Stimulated activated naive CD8-positive, alpha-beta T cell treated with anti-CD3 and anti-CD28 coated beads, Interleukin-15, amount 100 ng/mL, for 72 hours (primary cell): ENCODE measurements at regions not wholly inside any gene's neighbourhood (a gene's known extent, or its start where the extent isn't known, plus 50 kb on each side); places are given as distances from the start of the nearest gene placed in this dataset.

Experiments used
- ATAC-seq: fragments of 150-1000 bp; cut with Tn5 transposase; 2 replicates; pipeline ENCODE4 v1.10.0; 2021; ENCODE audit warnings: mild to moderate bottlenecking, moderate library complexity
- DNase-seq, 2 donors: peaks; one replicate each; pipeline ENCODE4 v3.0.0; 2021 to 2022
- H3K27ac Mint-ChIP-seq, 2 donors: one replicate each; pipeline ENCODE4 v1.8.0; 2022; ENCODE audit warnings: mild to moderate bottlenecking in 2 of 2, mixed read lengths in 2 of 2, moderate library complexity in 2 of 2
- H3K27me3 Mint-ChIP-seq: one replicate; pipeline ENCODE4 v1.8.0; 2022; ENCODE audit warnings: mixed read lengths
- H3K4me1 Mint-ChIP-seq: one replicate; pipeline ENCODE4 v1.8.0; 2022; ENCODE audit warnings: mild to moderate bottlenecking, mixed read lengths
- H3K4me3 Mint-ChIP-seq, 2 donors: one replicate each; pipeline ENCODE4 v1.8.0; 2022; ENCODE audit warnings: mild to moderate bottlenecking in 2 of 2, mixed read lengths in 2 of 2, moderate library complexity in 1 of 2
- H3K9me3 Mint-ChIP-seq, 2 donors: one replicate each; pipeline ENCODE4 v1.8.0; 2022; ENCODE audit warnings: mixed read lengths in 2 of 2

DNA sequence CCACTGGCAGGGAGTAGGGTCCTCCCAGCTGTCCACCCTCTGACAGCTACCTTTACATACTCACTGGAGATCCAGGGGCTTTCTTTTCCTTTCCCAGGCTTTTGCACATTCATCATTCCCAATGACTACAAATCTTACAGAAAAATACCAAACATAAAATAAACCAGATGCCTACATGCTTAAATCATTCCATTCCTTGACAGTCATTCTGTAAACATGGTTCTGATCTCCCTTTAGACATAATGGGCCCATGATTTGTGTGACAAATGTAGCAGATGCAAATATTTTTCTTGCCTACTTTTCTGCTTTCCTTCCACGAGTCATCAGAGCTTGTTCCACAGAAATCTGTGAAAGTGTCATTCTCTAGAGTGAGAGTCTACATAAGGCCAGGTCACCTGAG lies 207.0 kb downstream of the IDS start:
- Mint-ChIP-seq H3K27me3 (no peaks in the 10 kb centered on the region), H3K4me1 (no peaks in the 10 kb centered on the region), H3K9me3 (no peaks in the 10 kb centered on the region), H3K4me3 (no peak overlapping the region), H3K27ac (no peak overlapping the region)
- DNase-seq: no peak
- ATAC-seq: no peak

DNA sequence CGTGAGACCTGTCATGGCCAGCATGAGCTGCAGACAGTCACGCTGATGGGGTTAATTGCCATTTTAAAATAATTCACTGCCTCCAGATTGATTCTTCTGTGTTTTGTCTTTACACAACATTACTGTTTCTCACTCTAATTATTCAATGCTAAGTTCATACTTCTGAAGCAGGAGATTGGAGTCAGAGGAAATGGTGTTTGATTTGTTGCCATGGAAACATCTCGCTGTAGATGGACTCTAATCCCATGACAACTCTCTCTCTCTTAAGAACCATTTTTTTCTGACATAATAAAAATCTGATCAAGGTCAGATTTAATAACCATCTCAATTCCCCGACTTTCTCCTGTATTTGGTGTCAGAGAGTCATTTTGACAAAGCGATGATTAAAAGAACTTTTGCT lies 209.0 kb downstream of the IDS start:
- no peak overlapping the region for H3K27ac Mint-ChIP-seq
- no peak overlapping the region for H3K4me3 Mint-ChIP-seq
- H3K4me1 Mint-ChIP-seq: no peaks in the 10 kb centered on the region
- ATAC-seq: no peak
- no peaks in the 10 kb centered on the region for H3K9me3 Mint-ChIP-seq
- DNase-seq: no peak
- H3K27me3 Mint-ChIP-seq: no peaks in the 10 kb centered on the region

DNA sequence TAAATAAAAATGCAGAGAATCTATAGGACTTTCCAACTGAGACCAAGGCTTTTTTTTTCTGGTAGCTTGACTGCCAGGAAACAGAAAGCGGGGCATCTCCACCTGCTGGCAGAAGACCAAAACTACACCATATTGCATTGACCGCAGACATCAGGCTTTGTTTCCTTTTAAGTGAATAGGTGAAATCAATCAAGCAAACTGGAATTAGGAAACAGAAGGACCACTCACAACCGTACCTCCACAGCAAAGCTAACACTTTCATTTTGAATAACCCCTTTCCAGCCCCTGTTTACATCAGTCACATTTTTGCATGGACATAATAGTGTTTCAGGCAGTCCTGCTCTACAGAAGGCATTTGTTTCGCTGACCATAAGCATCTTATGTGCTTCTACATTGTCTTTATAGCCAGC lies 218.2 kb downstream of the IDS start:
- Mint-ChIP-seq H3K4me1 (peaks cover 34% of the 10 kb centered on the region), H3K27ac (no peak overlapping the region), H3K9me3 (peaks cover 0 to 5% of the 10 kb centered on the region in 2 donors), H3K27me3 (no peaks in the 10 kb centered on the region), H3K4me3 (no peak overlapping the region)
- DNase-seq (peak; percentile 29 to 50), ATAC-seq (peak; percentile 53)

DNA sequence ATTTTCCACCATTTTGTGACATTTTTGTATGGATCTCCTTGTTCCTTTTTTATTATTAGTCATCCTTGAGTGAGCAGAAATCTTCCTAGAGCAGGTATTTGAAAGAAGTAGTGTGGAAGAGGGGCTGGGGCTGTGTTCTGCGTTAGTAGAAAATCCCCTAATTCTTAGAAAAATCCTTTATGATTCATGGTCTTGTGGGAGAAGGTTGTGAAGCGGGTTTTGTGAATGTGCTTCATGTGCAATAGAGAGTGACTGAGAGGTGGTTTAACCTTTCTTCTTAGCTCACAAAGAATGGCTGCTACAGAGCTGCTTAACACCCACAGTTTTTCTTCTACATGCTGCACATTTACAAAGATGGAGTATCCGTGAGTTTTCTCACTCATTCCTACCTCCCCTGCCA lies 220.5 kb downstream of the IDS start:
- ATAC-seq: peak; percentile 88
- Mint-ChIP-seq H3K27ac (peak overlapping the region; percentile 88 to 97), H3K9me3 (peaks cover 0 to 5% of the 10 kb centered on the region in 2 donors), H3K27me3 (no peaks in the 10 kb centered on the region), H3K4me1 (peaks cover 35% of the 10 kb centered on the region), H3K4me3 (peak overlapping the region; percentile 44 to 55)
- no peak for DNase-seq

DNA sequence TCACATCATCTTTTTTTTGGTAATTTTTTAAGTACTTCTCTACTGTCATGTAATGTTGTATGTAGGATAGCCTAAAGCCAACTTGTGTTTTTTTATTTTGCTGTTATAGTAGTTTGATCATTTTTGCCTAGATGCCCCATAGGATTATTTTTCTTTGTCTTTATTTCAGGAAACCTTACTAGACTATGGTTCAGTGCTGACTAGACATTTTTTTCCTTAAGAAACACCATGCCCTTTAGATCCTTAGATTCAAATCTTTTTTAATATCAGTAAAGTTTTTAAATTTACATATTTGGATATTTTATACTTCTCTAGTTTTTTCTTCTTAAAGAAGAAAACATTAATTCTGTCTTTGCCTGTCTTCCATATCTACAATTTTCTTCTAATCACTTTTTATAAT lies 221.3 kb downstream of the IDS start:
- H3K27me3 Mint-ChIP-seq: no peaks in the 10 kb centered on the region
- DNase-seq (no peak), ATAC-seq (no peak)
- no peak overlapping the region for H3K4me3 Mint-ChIP-seq
- H3K27ac Mint-ChIP-seq: peak overlapping the region; percentile 88 to 97
- peaks cover 39% of the 10 kb centered on the region for H3K4me1 Mint-ChIP-seq
- H3K9me3 Mint-ChIP-seq: peaks cover 0 to 5% of the 10 kb centered on the region in 2 donors

DNA sequence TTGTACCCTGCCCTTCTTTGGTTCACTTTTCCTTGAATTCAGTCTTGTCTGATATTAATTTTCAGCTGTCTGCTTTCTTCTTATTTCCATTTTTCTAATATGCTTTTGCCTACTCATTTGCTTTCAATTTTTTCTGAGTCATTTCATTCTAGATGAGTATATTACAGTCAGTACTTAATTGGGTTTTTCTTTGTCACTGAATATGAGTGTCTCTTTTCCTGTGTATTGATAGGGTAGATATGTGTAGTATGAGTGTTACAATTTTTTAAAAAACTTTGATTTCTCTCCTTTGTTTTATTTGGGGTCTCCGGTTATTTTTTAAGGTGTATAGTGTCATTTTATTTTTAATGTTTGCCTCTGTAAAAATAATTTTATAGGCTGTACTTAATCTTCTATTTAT lies 222.2 kb downstream of the IDS start:
- peak; percentile 55 for ATAC-seq
- Mint-ChIP-seq H3K4me3 (no peak overlapping the region), H3K27ac (peak overlapping the region in 1 of 2 donors; percentile 83), H3K4me1 (peaks cover 39% of the 10 kb centered on the region), H3K9me3 (peaks cover 0 to 5% of the 10 kb centered on the region in 2 donors), H3K27me3 (no peaks in the 10 kb centered on the region)
- DNase-seq: no peak

DNA sequence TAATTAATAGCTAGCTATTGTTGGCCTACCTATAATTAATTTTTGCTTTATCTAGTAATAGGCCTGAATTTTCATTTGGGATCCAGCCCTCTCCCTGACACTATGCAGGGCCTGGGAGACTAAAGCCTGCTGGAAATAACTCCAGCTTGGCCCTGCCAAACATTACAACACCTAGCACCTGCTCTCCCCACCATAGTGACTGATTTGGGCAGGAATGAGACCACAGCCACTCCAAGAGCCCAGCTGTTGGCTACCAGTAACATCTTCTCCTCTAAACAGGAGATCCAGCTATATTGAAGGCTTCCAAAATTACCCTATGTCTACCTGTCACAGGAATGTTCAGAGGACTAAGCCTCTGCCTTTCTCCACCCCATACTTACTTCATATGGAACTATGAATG lies 225.1 kb downstream of the IDS start:
- Mint-ChIP-seq H3K9me3 (peaks cover 0 to 5% of the 10 kb centered on the region in 2 donors), H3K27ac (no peak overlapping the region)
- no peak for ATAC-seq

DNA sequence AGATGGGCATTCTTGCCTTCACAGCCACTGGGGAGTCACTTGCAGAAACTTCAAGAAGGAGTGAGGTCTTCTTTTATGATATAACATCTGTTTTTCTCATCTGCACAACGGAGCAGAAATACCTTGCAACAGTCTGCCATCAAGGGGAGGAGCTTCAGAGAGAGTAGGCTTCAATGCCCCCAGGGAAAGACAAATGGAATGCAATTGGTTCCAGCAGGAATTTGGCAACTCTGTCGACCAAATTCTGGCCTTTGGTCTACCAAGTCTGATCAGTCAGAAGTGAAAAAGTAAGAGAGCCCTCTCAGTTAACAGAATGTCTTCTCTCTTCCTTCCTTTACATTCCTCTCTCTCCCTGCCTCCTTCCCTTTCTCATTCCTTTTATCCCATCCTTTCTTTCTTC lies 229.3 kb downstream of the IDS start:
- ATAC-seq (no peak), DNase-seq (no peak)
- Mint-ChIP-seq H3K27ac (no peak overlapping the region), H3K9me3 (no peaks in the 10 kb centered on the region), H3K4me3 (no peak overlapping the region), H3K27me3 (peaks cover 18% of the 10 kb centered on the region), H3K4me1 (peaks cover 6% of the 10 kb centered on the region)

More for the DNA sequence above, 225.1 kb downstream of the IDS start:
- Mint-ChIP-seq H3K27me3 (peaks cover 10% of the 10 kb centered on the region), H3K4me1 (peaks cover 30% of the 10 kb centered on the region), H3K4me3 (no peak overlapping the region)
- DNase-seq: no peak

DNA sequence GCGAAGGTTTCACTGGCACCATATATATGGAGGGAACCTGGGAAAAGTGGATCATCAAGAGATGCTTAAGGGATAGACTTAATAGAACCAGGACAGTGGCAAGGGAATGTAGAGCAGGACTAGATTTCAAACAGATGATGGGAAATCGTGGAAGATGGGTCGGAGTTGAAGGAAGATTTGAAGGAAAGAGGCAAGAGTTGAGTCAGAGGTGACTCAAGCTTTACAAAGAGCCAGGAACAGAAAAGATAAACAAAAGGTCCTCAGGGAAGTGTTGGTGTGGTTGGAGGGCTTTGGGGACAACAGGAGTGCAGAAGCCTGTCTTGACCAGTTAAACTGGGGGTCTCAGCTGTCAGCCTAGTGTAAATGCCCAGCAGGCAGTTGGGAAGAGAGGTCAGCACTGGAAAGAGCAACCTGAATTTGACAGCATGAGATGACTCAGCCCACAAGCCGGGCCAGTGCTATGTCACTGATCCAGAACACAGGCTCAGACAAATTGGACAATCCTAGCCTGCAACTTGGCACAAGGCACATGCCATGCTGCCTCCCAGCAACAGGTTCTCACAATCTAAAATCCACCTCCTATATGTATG lies 230.5 kb downstream of the IDS start:
- ATAC-seq (no peak), DNase-seq (no peak)
- no peaks in the 10 kb centered on the region for H3K9me3 Mint-ChIP-seq
- H3K27me3 Mint-ChIP-seq: peaks cover 18% of the 10 kb centered on the region
- H3K4me3 Mint-ChIP-seq: no peak overlapping the region
- H3K27ac Mint-ChIP-seq: no peak overlapping the region
- H3K4me1 Mint-ChIP-seq: peaks cover 11% of the 10 kb centered on the region

DNA sequence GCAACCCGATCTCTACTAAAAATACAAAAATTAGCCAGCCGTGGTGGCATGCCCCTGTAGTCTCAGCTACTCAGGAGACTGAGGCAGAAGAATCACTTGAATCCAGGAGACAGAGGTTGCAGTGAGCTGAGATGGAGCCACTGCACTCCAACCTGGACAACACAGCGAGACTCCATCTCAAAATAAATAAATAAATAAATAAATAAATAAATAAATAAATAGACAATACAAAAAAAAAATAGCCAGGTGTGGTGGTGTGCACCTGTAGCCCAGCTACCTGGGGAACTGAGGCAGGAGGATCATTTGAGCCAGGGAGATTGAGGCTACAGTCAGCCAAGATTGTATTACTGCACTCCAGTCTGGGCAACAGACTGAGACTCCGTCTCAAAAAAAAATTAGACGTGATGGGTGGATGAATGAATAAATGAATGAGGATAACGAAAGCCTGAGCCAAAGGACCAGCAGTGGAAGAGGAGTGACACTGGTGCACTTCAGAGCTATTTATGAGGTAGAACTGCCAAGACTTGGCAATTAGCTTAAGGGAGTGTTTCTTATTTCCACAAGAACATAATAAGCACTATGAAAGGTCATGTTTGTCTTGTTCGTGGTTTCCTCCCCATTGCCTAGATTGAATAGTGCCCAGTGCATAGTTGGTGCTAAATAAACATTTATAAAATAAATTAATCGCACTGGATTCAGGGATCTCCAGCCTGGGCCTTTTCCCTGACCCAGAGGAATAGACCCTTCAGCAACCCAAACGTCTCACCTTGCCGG lies 232.2 kb downstream of the IDS start:
- Mint-ChIP-seq H3K4me3 (no peak overlapping the region), H3K4me1 (peaks cover 16% of the 10 kb centered on the region), H3K27ac (no peak overlapping the region), H3K27me3 (peaks cover 18% of the 10 kb centered on the region), H3K9me3 (no peaks in the 10 kb centered on the region)
- ATAC-seq (no peak), DNase-seq (no peak)

DNA sequence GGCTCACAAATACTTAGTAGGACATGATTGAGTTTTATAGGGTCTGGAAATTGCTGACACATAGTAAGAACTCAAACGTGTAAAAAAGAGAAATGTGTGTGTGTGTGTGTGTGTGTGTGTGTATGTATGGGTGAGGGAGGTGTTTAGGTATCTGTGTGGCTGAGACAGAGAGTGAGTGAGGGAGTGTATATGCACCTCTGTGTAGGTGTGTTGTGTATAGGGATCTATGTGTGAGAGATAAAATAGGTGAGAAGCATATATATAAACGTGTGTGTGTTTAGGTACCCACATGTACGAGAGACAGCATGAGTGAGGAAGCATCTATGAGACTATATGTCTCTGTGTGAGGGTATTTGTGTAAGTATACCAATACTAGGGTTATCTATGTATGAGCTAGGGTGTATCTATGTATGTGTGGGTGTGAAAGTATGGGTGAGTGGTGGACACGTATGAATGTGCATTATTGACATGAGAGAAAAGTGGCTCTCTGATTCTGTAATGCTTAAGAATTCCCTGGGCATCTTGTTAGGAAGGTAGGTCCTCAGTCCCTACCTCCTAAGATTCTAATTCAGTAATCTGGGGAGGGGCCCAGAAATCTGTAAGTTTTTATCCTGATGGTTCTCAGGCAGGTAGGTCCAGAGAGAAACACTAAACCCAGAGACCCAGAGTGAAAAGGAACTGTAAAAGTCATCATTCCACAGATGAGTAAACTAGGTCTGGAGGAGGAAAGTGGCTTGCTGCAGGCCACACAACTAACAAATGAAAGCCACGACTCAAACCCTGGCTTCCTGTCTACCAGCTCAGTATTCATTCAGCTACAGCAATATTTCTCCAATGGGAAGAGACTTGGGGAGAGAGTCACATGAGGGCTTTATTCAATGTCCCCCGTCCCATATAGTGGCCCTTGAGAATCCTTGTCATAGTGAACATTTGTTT lies 237.0 kb downstream of the IDS start:
- Mint-ChIP-seq H3K4me1 (peaks cover 23% of the 10 kb centered on the region), H3K9me3 (peaks cover 0 to 13% of the 10 kb centered on the region in 2 donors), H3K27ac (peak overlapping the region in 1 of 2 donors; percentile 36), H3K4me3 (peak overlapping the region in 1 of 2 donors; percentile 14), H3K27me3 (peaks cover 14% of the 10 kb centered on the region)
- DNase-seq (peak in 1 of 2 donors; percentile 45), ATAC-seq (peak; percentile 94)

DNA sequence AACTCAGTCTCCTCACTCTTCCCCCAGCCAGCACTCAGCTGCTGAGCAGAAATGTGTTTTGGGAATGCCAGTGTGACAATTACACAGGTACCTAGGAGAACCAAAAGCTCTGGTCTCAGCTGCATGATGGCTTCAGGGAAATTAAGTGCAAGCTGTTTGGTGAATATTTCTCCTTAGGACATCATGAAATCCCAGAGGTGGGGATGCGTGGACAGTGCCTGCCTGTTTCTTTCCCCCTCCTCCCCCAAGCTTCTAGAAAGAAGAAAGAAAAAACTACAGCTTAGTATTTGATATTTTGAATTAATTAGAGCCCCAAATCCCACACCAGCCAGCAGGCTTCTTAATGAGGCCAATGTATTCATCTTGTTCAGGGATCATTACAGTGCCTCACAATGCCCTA lies 243.0 kb downstream of the IDS start:
- Mint-ChIP-seq H3K9me3 (peaks cover 0 to 15% of the 10 kb centered on the region in 2 donors), H3K4me1 (no peaks in the 10 kb centered on the region), H3K27ac (no peak overlapping the region), H3K27me3 (peaks cover 26% of the 10 kb centered on the region), H3K4me3 (no peak overlapping the region)
- ATAC-seq (no peak), DNase-seq (no peak)

DNA sequence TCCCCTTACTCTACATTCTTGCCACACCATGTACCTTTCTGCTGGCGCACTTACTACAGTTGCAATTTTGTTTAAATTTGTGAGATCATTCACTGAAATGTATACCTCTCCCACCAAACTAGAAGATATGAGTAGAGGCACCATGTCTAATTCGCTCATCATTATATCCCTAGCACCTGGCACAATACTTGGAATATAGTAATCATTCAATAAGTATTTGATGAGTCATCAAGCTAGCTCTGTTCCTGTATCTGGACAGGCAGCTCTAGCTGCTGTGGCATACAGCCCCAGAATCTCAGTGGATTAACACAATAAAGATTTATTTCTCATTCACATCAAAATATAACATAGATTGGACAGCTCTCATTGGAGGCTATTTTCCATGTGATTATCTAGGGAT lies 245.9 kb downstream of the IDS start:
- peaks cover 24% of the 10 kb centered on the region for H3K27me3 Mint-ChIP-seq
- H3K27ac Mint-ChIP-seq: no peak overlapping the region
- H3K4me3 Mint-ChIP-seq: no peak overlapping the region
- peaks cover 4 to 13% of the 10 kb centered on the region in 2 donors for H3K9me3 Mint-ChIP-seq
- no peak for ATAC-seq
- DNase-seq: no peak
- H3K4me1 Mint-ChIP-seq: no peaks in the 10 kb centered on the region

DNA sequence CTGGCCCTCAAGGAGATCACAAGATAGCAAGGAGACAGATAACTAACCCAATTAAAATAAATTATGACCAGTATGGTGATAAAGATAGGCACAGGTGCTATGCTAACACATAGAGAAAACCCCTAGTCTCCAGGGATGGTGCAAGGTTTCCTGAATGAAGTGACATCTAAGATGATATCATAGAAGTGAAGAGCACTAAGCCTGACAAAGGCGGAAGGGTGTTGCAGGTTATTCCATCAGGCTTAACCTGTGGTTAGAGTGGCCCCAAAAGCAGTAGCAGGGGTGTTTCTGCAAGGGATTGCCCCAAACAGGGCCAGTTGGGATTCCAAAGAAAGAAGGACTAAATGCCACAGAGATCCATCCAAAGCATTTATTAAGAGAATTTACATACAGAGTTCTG lies 249.2 kb downstream of the IDS start:
- ATAC-seq (no peak), DNase-seq (no peak)
- Mint-ChIP-seq H3K4me3 (no peak overlapping the region), H3K27ac (peak overlapping the region in 1 of 2 donors; percentile 19), H3K9me3 (peaks cover 0 to 4% of the 10 kb centered on the region in 2 donors), H3K4me1 (no peaks in the 10 kb centered on the region), H3K27me3 (peaks cover 8% of the 10 kb centered on the region)

DNA sequence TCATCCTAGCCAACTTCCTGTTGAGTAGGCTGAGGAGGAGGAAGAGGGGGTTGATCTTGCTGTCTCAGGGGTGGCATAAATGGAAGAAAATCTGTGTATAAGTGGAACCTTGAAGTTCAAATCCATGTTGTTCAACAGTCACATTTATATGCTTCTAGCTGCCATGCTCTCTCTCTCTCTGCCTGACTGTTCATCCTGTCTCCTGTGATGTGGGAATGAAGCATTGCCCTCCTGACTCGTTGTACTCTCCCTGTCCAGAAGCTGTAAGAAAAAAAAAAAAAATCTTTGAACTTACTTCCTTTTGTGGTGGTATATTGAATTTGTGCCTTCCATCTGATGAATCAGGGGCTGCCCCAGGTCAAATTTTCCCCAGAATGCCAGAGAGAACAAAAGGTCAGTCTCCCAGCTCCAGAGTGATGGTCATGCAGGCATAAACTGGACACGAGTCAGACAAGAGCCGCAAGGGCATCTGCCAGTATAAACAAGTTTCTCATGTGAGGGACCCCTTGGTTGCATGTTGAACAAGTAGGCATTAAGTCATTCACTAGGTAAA lies 257.0 kb downstream of the IDS start:
- DNase-seq: no peak
- Mint-ChIP-seq H3K9me3 (no peaks in the 10 kb centered on the region), H3K4me1 (peaks cover 6% of the 10 kb centered on the region)

More for the DNA sequence above, 257.0 kb downstream of the IDS start:
- H3K4me3 Mint-ChIP-seq: no peak overlapping the region
- no peak overlapping the region for H3K27ac Mint-ChIP-seq
- ATAC-seq: no peak
- H3K27me3 Mint-ChIP-seq: no peaks in the 10 kb centered on the region
